ENCODE measurements at regions not wholly inside any gene's neighbourhood (a gene's known extent, or its start where the extent isn't known, plus 50 kb on each side); places are given as distances from the start of the nearest gene placed in this dataset.

DNA sequence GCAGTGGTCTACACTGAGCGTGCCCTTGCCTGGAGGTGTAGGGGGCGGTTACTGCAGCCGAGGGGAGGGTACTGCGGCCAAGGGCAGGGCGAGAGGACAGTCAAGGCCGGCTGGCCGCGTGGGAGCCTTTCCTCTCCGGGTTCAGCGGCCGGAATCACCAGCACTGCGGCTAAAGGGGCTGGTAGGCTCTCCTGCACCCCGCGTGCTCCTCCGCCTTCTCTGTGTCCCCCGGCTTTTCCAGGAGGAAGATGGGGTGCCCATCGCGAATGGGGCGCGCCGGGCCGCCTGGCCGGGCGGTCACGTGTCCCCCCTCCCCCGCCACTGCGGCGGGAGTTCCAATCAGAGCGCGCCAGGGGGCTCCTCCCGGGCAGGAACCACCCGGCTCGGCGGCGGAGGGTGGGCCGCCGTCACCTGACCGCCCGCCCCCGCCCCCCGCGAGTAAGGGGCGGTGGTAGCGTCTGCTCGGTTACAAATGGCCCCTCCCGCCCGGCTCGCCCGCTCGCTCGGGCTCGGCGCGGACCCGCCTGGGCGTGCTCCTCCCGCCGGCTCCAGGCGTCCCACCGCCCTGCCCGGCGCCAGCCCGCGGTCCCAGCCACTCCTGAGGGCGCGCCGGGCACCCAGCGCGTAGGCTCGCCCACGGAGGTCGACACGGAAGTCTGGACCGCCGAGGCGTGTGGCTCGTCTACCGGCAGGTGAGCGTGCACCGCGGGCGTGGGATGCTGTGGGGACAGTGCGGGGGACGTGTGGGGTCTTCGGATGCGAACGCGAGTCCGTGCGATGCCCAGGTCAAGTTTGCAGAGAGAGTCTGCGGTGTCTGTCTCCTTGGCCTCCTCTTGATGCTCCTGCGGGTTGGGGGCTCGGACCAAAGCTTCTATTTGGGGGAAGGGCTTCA lies 242.6 kb upstream of the TOPAZ1 start:
- H2AFZ ChIP-seq (ENCODE audit: low read depth): peak overlapping the region; percentile 87
- no peaks in the 10 kb centered on the region for H3F3A ChIP-seq (replicated peaks; ENCODE audit: insufficient read depth)
- CTCF ChIA-PET: interaction anchor here (0.6 to 1.5 kb wide), 4 partner anchors 78 to 308 kb away, joined by 3 to 5 read pairs (median 4); no protein-coding TSS in a partner anchor
- TF ChIP-seq MXI1 (IDR thresholded peaks at IDR 0.05; ENCODE audit: low read depth, low read length) (peak; percentile 79), POLR2AphosphoS5 (IDR thresholded peaks at IDR 0.05; ENCODE audit: low read depth, low read length) (peak; percentile 62), ELF1 (IDR thresholded peaks at IDR 0.05) (no peak), MEF2A (IDR thresholded peaks at IDR 0.05; ENCODE audit: borderline replicate concordance, low read depth) (no peak), EP300 (IDR thresholded peaks at IDR 0.05; ENCODE audit: borderline replicate concordance in 1 of 2, low read depth in 1 of 2, low read length in 1 of 2) (0 out of 4 replicates have a peak, but pooled peaks of 1 of the 2 experiments have one; percentile 14), CHD2 (IDR thresholded peaks at IDR 0.05; ENCODE audit: low read length, partially characterized antibody) (peak; percentile 65), TAF1 (IDR thresholded peaks at IDR 0.05; ENCODE audit: borderline replicate concordance, low read depth, low read length) (0 out of 2 replicates have a peak, but pooled peaks have one; percentile 16), RCOR1 (IDR thresholded peaks at IDR 0.05; ENCODE audit: low read length) (no peak), RAD21 (IDR thresholded peaks at IDR 0.05; ENCODE audit: low read length) (peak; percentile 1; the same call in 1 of the 2 replicates), SIN3A (IDR thresholded peaks at IDR 0.05; ENCODE audit: borderline replicate concordance, low read depth, low read length) (peak; percentile 29; the same call in 1 of the 2 replicates)
- TF ChIP-seq, protein P1, sequence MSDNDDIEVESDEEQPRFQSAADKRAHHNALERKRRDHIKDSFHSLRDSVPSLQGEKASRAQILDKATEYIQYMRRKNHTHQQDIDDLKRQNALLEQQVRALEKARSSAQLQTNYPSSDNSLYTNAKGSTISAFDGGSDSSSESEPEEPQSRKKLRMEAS (IDR thresholded peaks at IDR 0.05; ENCODE audit: low read depth): peak; percentile 80; the same call in 1 of the 2 replicates
- TF ChIP-seq, protein P2, sequence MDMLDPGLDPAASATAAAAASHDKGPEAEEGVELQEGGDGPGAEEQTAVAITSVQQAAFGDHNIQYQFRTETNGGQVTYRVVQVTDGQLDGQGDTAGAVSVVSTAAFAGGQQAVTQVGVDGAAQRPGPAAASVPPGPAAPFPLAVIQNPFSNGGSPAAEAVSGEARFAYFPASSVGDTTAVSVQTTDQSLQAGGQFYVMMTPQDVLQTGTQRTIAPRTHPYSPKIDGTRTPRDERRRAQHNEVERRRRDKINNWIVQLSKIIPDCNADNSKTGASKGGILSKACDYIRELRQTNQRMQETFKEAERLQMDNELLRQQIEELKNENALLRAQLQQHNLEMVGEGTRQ (IDR thresholded peaks at IDR 0.05; ENCODE audit: borderline replicate concordance, low read depth, low read length): peak; percentile 67
- TF ChIP-seq, protein P3, sequence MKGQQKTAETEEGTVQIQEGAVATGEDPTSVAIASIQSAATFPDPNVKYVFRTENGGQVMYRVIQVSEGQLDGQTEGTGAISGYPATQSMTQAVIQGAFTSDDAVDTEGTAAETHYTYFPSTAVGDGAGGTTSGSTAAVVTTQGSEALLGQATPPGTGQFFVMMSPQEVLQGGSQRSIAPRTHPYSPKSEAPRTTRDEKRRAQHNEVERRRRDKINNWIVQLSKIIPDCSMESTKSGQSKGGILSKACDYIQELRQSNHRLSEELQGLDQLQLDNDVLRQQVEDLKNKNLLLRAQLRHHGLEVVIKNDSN (IDR thresholded peaks at IDR 0.05; ENCODE audit: borderline replicate concordance, low read depth): peak; percentile 95
- WGBS (ENCODE audit: low lambda C conversion rate): 9% methylated on average over 8 of the region's 93 CpGs
- H3K9ac ChIP-seq: peak overlapping the region; percentile 75
- H4K20me1 ChIP-seq (ENCODE audit: insufficient read depth): peaks cover 10% of the 10 kb centered on the region
- H3K9me3 ChIP-seq: no peaks in the 10 kb centered on the region
- peak; percentile 99 for DNase-seq
- peak overlapping the region; percentile 41 to 88; a peak in 3 of 4 replicates for H3K27ac ChIP-seq (ENCODE audit: low read depth in 2 of 2, low read length in 1 of 2)
- POLR2A ChIA-PET: interaction anchor here (1.6 kb wide), 1 partner anchor 21 kb away, joined by 4 read pairs; no protein-coding TSS in a partner anchor
- H3K4me2 ChIP-seq: peak overlapping the region; percentile 86
- H3K79me2 ChIP-seq (ENCODE audit: insufficient read depth): peaks cover 46% of the 10 kb centered on the region
- H3K9me2 ChIP-seq: no peaks in the 10 kb centered on the region
- no peaks in the 10 kb centered on the region for H3K36me3 ChIP-seq (replicated peaks in 1 of 2; ENCODE audit: control insufficient read depth in 1 of 2, insufficient read depth in 2 of 2, low read length in 1 of 2)
- H3K4me3 ChIP-seq (ENCODE audit: low read depth in 2 of 2, low read length in 1 of 2): peak overlapping the region; percentile 80 to 90
- no peaks in the 10 kb centered on the region for H3K27me3 ChIP-seq (ENCODE audit: insufficient read depth)
- peaks cover 0 to 24% of the 10 kb centered on the region in 2 experiments; a peak in 2 of 4 replicates for H3K4me1 ChIP-seq (ENCODE audit: control insufficient read depth in 1 of 2, insufficient read depth in 2 of 2, low read depth in 1 of 2, low read length in 1 of 2)
